Right ventricle myocardium superior (tissue), 1 donor: ENCODE measurements at regions not wholly inside any gene's neighbourhood (a gene's known extent, or its start where the extent isn't known, plus 50 kb on each side); places are given as distances from the start of the nearest gene placed in this dataset.
"Not testable (repeated sequence)": the region's sequence is repeated elsewhere in the genome, so short reads cannot be mapped to it uniquely, and the experiment has no call there.

Experiments used
- ATAC-seq: fragments of 200-7000 bp; cut with Tn5 transposase; one replicate; pipeline ENCODE4 v1.9.1; 2020; ENCODE audit warnings: mild to moderate bottlenecking; ENCODE audit not compliant: poor library complexity
- DNase-seq: peaks from one replicate; pipeline ENCODE4 v3.0.0-alpha.2; 2020
- intact Hi-C: fragments of 100-400 bp; cut with DNase I; formaldehyde crosslinking; loops from one replicate; pipeline ENCODE4 v1.11.2; 2022
- donor health status: DM: no; HTN: yes; CAD: no; lungs with severe emphysema.

DNA sequence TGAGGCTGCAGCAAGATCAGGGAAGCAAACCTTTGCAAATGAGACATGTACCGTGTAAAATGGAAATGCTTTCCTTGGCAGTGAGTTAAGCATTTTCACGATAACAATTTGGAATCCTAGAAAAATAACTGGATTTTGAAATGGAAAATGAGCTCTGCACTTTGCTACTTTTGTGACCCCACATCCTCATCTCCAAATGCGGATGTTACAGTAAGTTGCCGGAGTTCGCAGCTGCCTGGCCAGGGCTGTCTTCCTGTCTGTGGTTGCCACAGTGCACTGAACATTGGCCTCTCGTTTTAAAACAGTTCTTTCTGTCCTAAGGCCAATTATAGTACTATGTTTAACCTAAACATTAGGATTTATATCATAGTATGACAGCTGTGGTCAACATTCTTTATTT, 136.2 kb upstream of the FZD8 start:
- intact Hi-C loops, result no loop called here
- no peak for ATAC-seq
- no peak for DNase-seq

DNA sequence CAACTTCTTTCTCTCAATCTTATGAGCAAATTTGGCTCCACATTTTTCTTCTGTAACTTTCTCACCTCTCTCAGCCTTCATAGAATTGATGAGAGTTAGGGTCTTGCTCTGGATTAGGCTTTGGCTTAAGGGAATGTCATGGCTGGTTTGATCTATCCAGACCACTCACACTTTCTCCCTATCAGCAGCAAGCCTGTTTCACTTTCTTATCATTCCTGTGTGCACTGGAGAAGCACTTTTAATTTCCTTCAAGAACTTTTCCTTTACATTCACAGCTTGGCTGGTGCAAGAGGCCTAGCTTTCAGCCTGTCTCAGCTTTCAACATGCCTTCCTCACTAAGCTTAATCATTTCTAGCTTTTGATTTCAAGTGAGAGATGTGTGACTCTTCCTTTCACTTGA, 134.5 kb upstream of the FZD8 start:
- DNase-seq, ATAC-seq, intact Hi-C loops: not testable (repeated sequence)

DNA sequence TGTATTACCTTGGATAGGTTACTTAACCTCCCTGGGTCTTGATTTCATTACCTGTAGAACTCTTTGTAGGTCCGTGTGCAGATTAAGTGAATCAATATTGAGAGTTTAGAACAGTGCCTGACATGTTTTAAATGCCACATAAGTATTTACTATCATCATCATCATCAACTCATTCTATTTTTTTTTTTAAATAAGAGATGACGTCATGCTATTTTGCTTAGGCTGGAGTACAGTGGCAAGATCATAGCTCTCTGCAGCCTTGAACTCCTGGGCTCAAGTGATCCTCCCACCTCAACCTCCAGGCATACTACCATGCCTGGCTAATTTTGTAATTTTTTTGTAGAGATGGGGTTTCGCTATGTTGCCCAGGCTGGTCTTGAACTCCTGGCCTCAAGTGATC, 132.0 kb upstream of the FZD8 start:
- DNase-seq, result no peak
- no peak for ATAC-seq
- intact Hi-C loops, result no loop called here

DNA sequence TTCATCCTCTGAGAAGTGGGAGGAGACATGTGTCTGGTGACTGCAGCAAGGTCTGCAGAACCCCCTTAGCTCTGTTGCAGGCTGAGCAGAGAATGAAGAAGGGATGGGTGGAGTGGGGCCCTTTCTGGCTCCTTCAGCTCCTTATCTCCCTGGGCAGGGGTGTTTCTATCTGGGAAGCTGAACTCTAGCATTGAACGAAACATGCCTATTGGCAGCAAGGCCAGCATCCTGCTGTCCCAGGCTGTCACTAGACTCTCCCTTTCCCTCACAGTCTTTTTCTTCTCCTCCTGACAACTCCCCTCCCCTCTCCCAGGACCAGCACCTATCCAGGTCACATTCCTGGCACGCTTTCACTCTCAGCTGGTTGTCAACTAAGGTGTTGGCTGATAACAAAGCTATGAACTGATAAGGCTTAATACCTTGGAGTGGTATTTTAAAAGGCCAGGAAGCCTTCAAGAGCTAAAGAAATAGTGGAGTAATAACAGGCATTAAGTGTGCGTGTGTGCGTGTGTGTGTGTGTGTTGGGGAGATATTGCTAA, 128.8 kb upstream of the FZD8 start:
- intact Hi-C loops, result no loop called here
- DNase-seq, result no peak
- ATAC-seq, result peak; percentile 29

DNA sequence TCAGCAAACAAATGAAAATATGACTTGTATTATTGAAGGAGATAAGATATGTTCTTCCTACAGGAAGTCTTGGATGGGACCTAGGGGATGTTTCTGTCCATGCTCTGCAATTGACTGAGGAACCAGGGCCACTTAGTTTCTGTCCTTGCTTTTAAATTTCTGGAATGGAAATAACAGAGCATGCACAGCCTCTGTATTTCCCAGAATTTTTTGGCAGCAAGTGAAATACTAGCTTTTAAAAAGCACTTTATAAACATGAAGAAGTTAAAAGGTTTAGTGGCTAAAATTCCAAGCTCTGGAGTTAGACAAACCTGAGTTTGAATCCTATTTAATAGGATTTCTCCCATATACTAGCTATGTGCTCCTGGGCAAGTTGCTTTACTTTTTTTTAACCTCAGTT, 127.7 kb upstream of the FZD8 start:
- DNase-seq (no peak), ATAC-seq (no peak)
- intact Hi-C loops, result no loop called here

DNA sequence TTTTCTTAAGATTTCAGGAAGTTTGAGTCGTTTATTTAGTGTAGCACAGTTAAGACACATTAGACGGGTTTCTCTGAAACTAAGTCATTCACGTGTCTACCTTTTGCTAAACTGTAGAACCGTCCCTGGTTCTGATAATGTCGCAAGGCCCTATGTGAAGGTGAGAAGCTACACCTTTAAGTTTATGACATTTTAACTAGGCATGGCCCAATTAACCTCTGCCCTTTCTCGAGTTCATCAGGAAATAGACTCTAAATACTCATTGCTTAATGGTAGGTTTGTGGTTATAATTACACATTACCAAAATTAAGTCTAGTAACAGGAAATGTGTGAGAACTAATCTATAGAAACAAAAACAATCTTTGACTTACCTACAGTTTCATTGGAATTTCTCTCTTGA, 126.6 kb upstream of the FZD8 start:
- intact Hi-C loops, result no loop called here
- no peak for DNase-seq
- no peak for ATAC-seq

DNA sequence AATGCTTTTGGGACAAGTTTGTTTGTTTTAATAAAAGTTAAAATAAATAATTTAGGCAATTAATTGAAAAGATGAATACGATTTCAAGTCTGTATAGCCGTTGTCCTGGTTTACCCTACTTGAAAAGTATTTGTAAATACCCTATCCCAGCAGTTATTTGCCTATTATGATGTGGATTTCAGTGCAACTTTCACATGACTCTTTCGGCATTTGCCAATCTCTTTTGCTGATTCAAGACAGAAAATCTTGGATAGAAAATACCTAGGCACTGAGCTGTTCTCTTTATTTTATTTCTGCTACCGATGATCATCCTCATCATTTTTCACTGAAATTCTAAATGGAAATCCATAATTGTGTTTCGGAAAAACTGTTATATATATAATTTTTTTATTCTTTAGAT, 125.9 kb upstream of the FZD8 start:
- intact Hi-C loops, result no loop called here
- DNase-seq, result no peak
- no peak for ATAC-seq

DNA sequence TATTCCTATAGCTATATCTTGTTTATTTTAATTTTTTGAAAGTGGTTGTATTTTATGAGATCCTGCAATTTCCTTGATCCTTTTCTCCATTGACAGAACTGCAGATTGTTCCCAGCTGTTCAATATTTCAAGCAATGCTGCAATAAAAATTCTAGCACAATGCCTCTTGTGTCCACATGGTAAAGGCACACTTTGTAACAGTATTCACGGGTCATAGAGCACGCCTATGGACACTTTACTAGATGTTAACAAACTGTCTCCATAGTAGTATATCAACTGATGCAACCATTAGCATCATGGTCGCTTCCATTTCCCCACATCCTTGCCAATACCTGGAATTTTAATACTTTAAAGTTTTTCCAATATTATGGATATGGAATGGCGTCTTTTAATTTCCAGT, 123.9 kb upstream of the FZD8 start:
- no peak for ATAC-seq
- intact Hi-C loops, result no loop called here

DNA sequence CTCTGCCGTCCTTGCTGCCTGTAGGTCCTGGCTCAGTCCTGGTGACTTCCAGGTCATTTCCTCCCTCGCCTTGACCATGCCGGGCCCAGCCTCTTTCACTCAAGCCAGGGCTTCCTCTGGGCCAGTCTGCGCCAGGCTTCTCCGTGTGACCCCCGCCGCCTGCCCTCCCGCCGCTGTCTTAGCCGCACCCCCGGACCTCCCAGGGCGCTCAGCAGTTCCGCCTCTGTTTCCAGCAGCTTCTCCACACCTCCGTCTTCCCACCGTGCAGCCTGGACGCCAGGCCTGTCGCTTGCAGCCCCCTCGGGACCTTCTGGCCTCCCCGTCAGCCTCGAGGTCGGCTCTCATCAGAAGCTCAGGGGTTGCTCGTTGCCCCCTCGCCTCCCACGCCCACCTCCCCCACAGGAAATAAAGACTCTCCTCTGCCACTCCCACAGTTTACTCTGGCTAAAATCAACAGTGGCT, 123.0 kb upstream of the FZD8 start:
- intact Hi-C loops, result no loop called here
- DNase-seq, result peak; percentile 42
- peak; percentile 15 for ATAC-seq

More for the DNA sequence above, 123.9 kb upstream of the FZD8 start:
- DNase-seq, result no peak

DNA sequence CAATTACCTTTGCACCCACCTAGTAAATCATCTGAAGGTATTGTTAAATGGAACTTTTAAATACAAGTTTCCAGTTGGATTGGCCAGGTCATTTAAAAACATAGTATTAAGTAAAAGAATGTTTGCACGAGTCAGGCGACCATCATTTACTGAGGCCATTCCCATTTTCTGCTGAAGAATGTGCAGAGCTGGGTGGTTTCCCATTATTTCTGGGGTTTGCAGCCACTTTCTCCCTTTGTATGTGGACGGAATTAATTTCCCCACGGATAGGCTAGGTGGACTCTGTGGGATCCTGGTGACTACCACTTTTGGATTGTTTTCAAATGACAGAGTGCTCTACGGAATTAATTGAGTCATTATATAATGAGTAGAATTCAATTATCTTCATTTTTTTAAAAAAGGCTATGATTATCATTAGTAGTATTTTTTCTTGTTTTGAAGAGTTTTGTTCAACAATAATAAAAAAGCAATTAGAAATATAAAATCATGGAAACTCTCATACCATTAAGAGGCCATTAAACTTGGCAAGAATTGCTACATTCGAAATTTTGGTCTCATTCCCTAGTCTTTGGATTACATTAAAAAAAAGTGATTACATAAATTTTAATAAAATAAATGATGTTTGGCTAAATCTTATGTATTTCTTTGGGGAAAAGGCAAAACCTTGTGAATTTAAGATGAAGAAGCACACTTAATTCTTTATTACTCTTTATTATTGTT, 120.4 kb upstream of the FZD8 start:
- no peak for DNase-seq
- intact Hi-C loops, result no loop called here
- no peak for ATAC-seq

DNA sequence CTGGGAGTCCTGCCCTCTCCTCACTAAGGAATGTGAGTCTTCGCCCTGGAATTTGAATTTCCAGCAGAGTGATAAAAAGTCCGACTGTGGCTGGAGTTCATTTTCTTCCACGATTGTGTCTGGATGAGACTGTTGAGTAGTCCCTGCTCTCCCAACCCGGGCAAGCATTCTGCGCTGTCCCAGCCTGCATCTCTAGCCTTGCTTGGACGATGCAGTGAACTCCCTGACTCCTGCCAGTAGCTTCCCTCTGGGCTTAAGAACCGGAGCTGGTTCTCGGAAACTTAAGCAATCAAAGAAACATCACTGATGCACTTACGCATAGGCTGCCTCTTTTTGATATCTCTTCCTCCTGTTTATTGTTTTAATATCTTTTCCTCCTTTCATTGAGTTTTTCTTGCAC, 116.0 kb upstream of the FZD8 start:
- DNase-seq (peak; percentile 81), ATAC-seq (peak; percentile 99)
- intact Hi-C loops, result no loop called here

DNA sequence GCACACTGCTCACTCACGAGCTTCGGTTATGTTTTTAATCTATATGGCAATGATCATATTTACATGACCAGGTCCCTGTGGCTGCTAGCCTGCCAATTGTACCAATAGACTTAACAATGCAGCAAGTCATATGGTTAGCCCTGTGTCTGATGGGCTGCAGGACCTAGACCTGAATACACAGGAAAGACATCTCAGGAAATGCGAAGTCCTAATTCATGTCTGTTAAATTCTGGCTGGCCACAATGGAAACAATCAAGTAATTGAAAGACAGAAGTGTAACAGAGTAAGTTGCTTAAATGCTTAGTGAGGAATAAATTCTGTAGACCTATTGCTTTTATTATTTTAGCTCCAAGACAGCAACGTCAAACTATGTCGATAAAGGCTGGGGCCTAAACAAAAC, 112.4 kb upstream of the FZD8 start:
- intact Hi-C loops, result no loop called here
- DNase-seq (no peak), ATAC-seq (no peak)

DNA sequence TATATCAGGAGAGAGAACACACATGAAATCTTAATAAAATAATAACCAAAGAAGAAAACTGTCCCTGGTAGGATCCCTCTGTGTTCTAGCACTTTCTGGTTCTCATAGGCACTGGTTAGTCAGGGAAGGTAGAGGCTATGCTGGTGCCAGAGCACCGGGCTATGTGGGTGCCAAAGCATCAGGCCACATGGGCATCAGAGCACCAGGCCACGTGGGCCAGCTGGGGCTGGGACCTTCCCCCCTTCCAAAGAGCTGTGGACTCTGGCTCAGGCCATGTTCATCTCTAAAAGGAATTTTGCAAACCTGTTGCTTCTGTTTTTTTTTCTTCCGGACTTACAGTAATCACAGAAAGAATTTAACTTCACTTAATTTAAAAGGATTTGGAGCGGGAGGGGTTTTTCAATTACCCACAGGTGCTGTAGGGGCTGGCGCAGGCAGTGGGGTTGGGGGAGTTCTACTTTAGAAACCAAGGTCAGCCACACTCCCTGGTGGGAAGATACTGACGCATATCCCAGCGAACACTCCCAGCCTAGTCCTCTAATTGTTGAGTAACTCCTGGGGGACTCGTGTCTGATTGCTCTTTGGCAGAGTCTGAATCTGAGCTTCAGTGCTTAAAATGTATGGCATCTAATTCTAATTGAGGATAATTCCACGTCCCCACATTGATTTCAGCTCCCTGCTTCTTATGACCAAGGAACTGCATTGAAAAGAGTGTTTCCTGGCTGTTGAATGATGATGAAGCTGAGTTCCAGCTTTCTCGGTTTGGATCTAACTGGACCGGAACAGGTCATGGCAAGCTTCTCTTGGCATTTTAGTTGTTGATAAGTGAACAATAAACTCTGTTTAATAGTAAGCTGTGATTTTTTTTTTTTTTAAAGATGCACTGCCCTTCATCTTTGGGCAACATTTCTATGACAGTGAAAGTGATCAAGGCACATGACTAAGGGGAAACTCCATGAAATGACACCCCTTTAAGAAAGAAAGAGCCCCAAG, 110.7 kb upstream of the FZD8 start:
- peak; percentile 52 for DNase-seq
- ATAC-seq, result peak; percentile 91
- intact Hi-C loops, result no loop called here

DNA sequence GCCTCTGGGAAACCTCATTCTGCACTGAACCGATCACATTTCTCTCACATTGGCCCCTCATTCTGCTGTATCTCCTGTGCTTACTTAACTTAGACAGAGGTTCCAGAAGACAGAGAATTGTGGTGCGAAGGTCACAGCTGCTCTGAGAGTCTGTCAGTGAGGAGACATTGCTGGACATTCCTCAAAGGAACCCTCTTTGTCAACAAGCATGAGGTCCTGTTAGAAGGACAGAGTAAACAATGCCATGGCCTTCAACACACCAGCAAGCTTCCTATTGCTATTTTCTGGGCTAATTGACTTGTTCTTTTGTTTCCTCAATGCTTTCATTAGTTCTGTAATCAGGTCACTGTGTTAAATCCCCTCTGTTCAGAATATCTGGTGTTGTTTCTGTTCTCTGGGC, 109.3 kb upstream of the FZD8 start:
- intact Hi-C loops, result no loop called here
- no peak for ATAC-seq
- no peak for DNase-seq

DNA sequence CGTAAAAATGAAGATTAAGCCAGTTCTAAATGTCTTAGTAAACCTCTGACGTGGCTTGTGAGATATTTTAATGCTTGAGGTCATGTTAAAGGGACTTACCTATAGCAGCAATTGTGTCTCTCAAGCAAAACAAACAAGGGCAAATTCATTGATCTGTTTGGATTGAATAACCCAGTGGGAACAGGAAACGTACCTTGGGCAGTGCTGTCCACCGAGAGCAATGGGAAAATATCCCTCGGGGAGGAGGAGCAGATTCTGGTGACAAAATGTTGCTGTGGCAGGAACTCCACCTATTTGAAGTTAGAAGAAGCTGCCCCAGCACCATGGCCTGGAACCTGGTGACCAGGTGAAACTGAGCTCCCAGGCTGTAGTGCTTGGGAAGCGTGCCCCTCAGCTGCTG, 107.1 kb upstream of the FZD8 start:
- no peak for DNase-seq
- no peak for ATAC-seq
- intact Hi-C loops, result no loop called here

DNA sequence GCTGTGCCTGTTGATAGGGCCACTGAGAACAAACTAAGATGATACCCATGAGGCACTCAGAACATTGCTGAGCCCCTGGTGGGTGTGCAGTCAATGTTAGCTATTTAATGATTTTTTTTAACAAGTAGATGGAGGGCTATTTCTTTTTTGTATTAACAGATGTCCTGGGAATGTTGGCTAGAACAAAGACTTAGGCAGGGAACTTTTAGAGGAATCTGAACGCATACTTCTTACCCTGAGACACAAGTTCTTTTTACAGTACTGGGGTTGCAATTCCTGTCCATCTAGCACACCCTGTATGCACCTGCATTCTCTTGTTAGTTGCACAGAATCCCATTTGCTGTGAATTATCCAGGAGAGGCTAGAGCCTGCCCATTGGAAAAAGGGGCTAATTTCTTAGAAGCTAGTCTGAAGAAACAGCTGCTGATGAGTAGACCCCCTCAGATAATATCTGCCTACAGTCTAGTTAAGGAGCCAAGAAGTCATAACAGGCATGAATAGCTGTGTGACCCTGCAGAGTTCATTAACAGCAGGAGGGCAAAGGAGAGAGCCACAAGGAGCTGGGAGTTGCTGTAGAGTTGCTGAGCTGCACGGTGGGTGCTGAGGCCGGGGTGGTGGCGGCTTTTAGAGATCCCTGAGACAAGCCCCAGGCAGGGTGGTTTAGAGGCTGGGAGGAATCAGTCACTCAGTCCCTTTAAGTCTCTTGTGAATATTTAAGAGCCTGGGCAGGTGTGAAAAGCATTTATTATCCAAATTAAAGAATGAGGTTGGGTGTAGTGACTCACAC, 103.7 kb upstream of the FZD8 start:
- DNase-seq (no peak), ATAC-seq (no peak)
- intact Hi-C loops, result no loop called here

DNA sequence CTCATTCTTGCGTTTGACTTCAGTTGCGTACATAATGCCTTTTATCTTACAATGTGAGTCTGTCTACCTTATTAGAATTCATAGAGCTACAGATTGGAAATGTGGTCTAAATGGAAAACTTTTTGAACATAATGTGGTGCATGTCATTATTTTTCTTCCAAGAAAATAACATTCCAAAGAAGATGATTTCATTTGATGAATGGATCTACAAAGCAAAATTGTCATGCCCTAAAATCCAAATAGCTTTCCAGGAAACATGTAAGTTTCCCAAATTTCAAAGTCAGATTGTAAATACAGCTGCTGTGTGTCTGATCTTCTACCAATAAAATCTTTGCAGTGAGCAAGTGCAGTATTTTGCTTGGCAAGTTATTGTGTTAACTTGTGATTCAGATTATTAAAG, 101.8 kb upstream of the FZD8 start:
- DNase-seq, result no peak
- ATAC-seq, result no peak
- intact Hi-C loops, result no loop called here

DNA sequence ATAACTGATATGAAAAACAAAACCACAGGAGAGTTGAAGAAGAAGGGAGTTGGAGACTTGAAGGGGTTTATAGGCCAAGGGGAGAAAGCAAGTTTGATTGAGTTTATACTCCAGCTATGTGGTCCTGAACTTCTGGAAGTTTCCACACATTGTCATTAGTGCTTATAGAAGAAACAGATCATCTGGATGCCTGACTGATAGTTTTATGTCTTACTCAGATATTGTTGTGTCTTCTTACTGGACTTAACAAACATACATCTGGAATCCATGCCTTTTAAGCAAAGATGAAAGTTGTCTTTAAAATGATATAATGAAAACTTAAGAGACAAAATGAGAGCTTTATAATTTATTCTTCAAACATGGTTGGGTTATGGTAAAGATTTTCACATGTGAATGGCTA, 101.3 kb upstream of the FZD8 start:
- ATAC-seq (no peak), DNase-seq (no peak)
- intact Hi-C loops, result no loop called here

DNA sequence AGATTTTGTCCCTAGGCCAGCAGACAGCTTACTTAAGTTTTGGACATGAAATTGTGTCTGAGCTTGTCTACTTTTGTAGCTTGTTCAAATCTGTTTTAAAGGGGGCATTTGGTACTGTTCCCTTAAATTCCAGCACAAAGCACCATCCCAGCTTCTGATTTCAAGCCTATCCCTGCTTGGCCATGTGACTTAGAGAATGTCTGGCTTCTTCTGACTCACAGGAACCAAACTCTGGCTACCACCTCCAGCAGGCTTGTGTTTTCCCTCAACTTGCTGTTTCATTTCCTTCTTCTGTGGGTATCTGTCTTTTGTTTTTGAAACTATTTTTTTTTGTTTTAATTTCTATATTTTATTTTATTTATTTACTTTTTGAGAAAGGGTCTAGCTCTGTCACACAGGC, 97.9 kb upstream of the FZD8 start:
- ATAC-seq (no peak), DNase-seq (no peak)
- intact Hi-C loops, result no loop called here
